ENCODE measurements at regions not wholly inside any gene's neighbourhood (a gene's known extent, or its start where the extent isn't known, plus 50 kb on each side); places are given as distances from the start of the nearest gene placed in this dataset.

GRCh38 chr3:30349507-30349906 lies 256.9 kb upstream of the TGFBR2 start:
- no peaks in the 10 kb centered on the region for H3K9me3 Mint-ChIP-seq
- peaks cover 9 to 18% (median 13%) of the 10 kb centered on the region in 3 donors for H3K27me3 Mint-ChIP-seq
- ATAC-seq (ENCODE audit: low read depth in 2 of 2) (no peak), DNase-seq (no peak)
- H3K4me1 Mint-ChIP-seq = peaks cover 11 to 19% (median 17%) of the 10 kb centered on the region in 3 donors
- H3K4me3 Mint-ChIP-seq = no peak overlapping the region
- peak overlapping the region in 2 of 6 donors; percentile 16 to 56 for H3K27ac Mint-ChIP-seq
- no peaks in the 10 kb centered on the region for H3K36me3 Mint-ChIP-seq

DNA sequence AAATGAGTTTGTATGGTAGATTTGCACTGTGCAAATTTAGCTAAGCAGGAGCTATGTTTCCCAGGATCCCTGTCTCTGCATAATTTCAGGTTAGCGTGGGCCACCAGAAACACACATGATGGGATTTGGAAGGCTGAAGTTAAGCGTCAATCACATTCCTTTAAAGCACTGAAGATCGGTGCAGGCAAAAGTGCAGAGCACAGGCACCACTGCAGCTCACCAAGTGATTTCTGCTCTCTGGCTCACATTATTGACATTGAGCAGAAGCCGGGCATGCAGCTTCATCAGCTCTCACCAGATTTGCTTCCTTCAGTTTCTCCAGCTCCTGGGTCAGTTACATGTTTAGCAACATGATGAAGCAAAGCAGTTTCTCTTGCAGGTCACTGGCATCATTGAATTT lies 256.4 kb upstream of the TGFBR2 start:
- Mint-ChIP-seq H3K4me3 (no peak overlapping the region), H3K9me3 (no peaks in the 10 kb centered on the region), H3K27ac (peak overlapping the region in 1 of 6 donors; percentile 16), H3K4me1 (peaks cover 16 to 24% (median 22%) of the 10 kb centered on the region in 3 donors), H3K27me3 (peaks cover 9 to 18% (median 13%) of the 10 kb centered on the region in 3 donors), H3K36me3 (no peaks in the 10 kb centered on the region)
- DNase-seq (no peak), ATAC-seq (ENCODE audit: low read depth in 2 of 2) (no peak)

- no peak for DNase-seq
- H3K36me3 Mint-ChIP-seq = no peaks in the 10 kb centered on the region
- H3K4me1 Mint-ChIP-seq = peaks cover 22 to 32% (median 31%) of the 10 kb centered on the region in 3 donors
- H3K4me3 Mint-ChIP-seq = no peak overlapping the region
- H3K9me3 Mint-ChIP-seq = no peaks in the 10 kb centered on the region
- H3K27ac Mint-ChIP-seq = no peak overlapping the region
- peaks cover 9 to 18% (median 13%) of the 10 kb centered on the region in 3 donors for H3K27me3 Mint-ChIP-seq
- no peak for ATAC-seq (ENCODE audit: low read depth in 2 of 2)
Observed at GRCh38 chr3:30350901-30351300, 255.5 kb upstream of the TGFBR2 start.

DNA sequence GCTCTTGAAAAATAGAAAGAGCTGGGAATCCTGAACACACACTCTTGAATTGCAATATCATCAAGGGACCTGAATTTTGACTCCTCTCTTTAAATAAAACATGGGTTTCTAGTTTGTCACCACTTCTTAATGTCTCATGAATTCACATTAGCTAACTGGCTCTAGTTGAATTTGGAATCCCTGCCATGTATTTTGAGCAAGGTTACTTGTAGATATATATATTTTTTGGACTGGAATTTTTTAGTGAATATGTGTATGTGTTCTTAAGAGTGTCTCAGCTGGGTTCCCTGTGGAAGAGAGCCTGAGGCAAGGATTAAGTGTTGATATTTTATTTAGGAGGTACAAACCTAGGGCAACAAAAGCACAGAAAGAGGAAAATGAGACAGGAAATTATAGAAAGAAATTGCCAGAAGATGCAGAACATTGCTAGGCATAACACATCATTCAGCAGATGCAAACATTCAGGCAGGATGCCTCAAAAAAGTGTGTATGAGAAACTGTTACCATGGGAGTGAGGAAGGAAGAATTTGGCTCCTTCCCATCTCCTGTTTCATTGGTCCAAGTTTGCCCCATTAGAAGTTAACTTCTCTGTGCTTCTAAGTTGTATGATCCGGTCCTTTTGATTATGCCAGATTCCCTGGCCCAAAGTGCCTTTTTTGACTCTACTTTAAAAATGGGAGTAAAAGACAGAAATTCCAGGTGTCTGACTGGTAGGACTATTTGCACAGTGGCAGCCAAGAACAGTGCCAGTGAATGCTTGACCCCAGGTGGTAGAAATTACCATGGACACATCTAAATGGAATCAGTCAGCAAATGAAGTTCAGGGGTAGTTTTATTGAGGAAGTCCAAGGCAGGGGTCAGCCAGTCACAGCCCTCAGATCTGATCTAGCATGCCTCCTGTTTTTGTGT lies 253.7 kb upstream of the TGFBR2 start:
- Mint-ChIP-seq H3K27ac (peak overlapping the region in 1 of 6 donors; percentile 75), H3K9me3 (no peaks in the 10 kb centered on the region), H3K27me3 (peaks cover 9 to 29% (median 19%) of the 10 kb centered on the region in 3 donors), H3K4me3 (no peak overlapping the region), H3K4me1 (peaks cover 22 to 42% (median 32%) of the 10 kb centered on the region in 3 donors), H3K36me3 (no peaks in the 10 kb centered on the region)
- no peak for ATAC-seq (ENCODE audit: low read depth in 2 of 2)
- DNase-seq = no peak

GRCh38 chr3:30353711-30354467 lies 252.5 kb upstream of the TGFBR2 start:
- peak overlapping the region in 6 of 8 donors; percentile 35 to 73 (median 50) for H3K4me3 Mint-ChIP-seq
- peak; percentile 46 for DNase-seq
- peak; percentile 92 for ATAC-seq (ENCODE audit: low read depth in 2 of 2)
- H3K36me3 Mint-ChIP-seq = no peaks in the 10 kb centered on the region
- H3K27ac Mint-ChIP-seq = peak overlapping the region in 1 of 6 donors; percentile 78
- peaks cover 9 to 34% (median 19%) of the 10 kb centered on the region in 3 donors for H3K27me3 Mint-ChIP-seq
- no peaks in the 10 kb centered on the region for H3K9me3 Mint-ChIP-seq
- peaks cover 22 to 42% (median 32%) of the 10 kb centered on the region in 3 donors for H3K4me1 Mint-ChIP-seq

- Mint-ChIP-seq H3K4me3 (peak overlapping the region in 6 of 8 donors; percentile 39 to 73 (median 50)), H3K36me3 (no peaks in the 10 kb centered on the region), H3K27me3 (peaks cover 3 to 30% (median 20%) of the 10 kb centered on the region in 3 donors), H3K4me1 (peaks cover 22 to 42% (median 32%) of the 10 kb centered on the region in 3 donors), H3K9me3 (no peaks in the 10 kb centered on the region), H3K27ac (peak overlapping the region in 1 of 6 donors; percentile 78)
- DNase-seq (no peak), ATAC-seq (ENCODE audit: low read depth in 2 of 2) (no peak)
Observed at GRCh38 chr3:30354513-30354912, 251.9 kb upstream of the TGFBR2 start.

GRCh38 chr3:30354972-30355371 lies 251.4 kb upstream of the TGFBR2 start:
- Mint-ChIP-seq H3K4me3 (peak overlapping the region in 6 of 8 donors; percentile 26 to 67 (median 44)), H3K27ac (peak overlapping the region in 2 of 6 donors; percentile 25 to 78)

DNA sequence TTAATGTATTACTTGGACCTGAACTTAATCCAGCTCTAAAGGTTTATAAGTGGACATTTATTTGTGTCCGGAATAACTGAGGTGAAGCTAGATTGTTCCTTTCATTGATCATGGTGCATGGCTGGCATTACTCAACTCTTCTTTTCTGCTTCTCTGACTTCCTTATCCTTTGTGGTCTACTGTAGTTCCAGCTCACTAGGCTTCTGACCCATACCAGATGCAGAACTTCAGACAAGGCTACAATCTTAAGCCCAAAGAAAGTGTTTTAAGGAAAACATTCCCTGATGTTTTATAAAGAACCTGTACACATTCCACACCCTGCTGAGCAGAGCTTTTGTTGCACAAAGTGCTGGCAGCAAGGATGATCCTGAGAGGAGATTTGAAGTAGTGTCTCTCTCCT lies 250.8 kb upstream of the TGFBR2 start:
- Mint-ChIP-seq H3K27ac (no peak overlapping the region), H3K4me1 (peaks cover 22 to 42% (median 32%) of the 10 kb centered on the region in 3 donors), H3K4me3 (peak overlapping the region in 5 of 8 donors; percentile 16 to 52 (median 33)), H3K27me3 (peaks cover 0 to 23% (median 21%) of the 10 kb centered on the region in 3 donors), H3K36me3 (no peaks in the 10 kb centered on the region), H3K9me3 (no peaks in the 10 kb centered on the region)
- DNase-seq = peak; percentile 36
- peak; percentile 80 to 83 for ATAC-seq (ENCODE audit: low read depth in 2 of 2)

More at GRCh38 chr3:30354972-30355371, 251.4 kb upstream of the TGFBR2 start:
- no peak for ATAC-seq (ENCODE audit: low read depth in 2 of 2)
- no peak for DNase-seq
- H3K4me1 Mint-ChIP-seq = peaks cover 22 to 42% (median 32%) of the 10 kb centered on the region in 3 donors
- peaks cover 0 to 27% (median 22%) of the 10 kb centered on the region in 3 donors for H3K27me3 Mint-ChIP-seq
- no peaks in the 10 kb centered on the region for H3K36me3 Mint-ChIP-seq
- no peaks in the 10 kb centered on the region for H3K9me3 Mint-ChIP-seq

DNA sequence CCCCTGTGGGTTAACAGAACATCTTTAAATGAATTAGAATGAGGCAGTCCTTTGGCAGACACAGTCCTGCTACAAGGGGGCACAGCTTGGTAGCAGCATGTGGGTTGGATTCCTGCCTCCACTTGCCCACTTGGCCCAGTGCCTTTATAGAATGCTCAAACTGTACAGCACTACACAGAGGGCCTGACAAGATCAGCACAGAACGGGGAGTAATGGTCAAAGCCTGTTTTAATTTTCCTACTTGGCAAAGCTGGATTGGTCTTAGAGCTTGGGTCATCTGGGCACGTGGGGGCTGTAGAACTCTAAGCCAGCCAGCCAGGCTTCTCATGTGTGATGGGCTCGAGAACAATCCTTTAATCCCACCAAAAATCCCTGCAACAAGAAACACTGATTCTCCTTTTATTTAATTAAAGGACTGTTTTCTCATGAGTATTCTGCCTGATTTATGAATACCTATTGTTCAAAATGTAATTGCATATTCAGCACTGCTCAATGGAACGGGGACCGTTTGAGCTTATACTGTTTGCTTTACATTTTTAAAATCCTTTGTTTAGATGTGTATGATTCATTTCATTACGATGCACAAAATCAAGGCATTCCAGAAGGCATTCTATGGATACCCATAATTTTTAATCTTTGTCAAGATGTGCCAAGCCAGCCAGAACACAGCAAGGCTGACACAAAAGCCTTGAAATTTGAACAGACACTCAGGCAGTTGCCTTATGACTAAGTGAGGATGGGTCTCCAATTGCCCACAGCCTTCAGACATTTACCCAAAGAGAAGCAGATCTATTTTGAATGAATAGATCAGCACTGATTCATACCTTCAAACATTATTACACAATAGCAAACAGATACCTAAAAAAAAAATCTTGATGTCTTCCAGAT lies 249.3 kb upstream of the TGFBR2 start:
- Mint-ChIP-seq H3K36me3 (no peaks in the 10 kb centered on the region), H3K4me1 (peaks cover 22 to 42% (median 32%) of the 10 kb centered on the region in 3 donors), H3K9me3 (no peaks in the 10 kb centered on the region), H3K4me3 (peak overlapping the region in 1 of 8 donors; percentile 47), H3K27ac (no peak overlapping the region), H3K27me3 (peaks cover 0 to 19% (median 13%) of the 10 kb centered on the region in 3 donors)
- ATAC-seq (ENCODE audit: low read depth in 2 of 2) (no peak), DNase-seq (no peak)

GRCh38 chr3:30357897-30358296 lies 248.5 kb upstream of the TGFBR2 start:
- Mint-ChIP-seq H3K27ac (no peak overlapping the region), H3K27me3 (peaks cover 0 to 16% (median 12%) of the 10 kb centered on the region in 3 donors), H3K4me3 (no peak overlapping the region), H3K36me3 (no peaks in the 10 kb centered on the region), H3K9me3 (no peaks in the 10 kb centered on the region), H3K4me1 (peaks cover 22 to 39% (median 26%) of the 10 kb centered on the region in 3 donors)
- ATAC-seq (ENCODE audit: low read depth in 2 of 2) (no peak), DNase-seq (no peak)

DNA sequence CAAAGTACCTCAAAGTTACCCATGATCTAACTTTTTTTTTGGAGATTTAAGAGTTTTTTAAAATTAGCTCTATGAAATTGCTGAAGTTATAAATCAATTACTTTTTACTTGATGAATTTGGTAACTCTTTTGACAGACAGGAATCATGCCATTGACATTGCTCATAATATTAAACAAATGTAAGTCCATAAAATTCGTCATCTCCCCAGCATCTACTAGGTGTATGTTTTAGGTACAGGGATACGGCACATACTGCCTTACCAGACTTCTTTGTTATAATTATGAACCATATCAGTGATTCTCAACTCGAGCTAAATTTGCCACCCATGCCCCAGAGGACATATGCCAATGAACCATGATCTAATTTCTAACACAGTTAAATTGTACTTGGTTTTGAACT lies 247.5 kb upstream of the TGFBR2 start:
- Mint-ChIP-seq H3K27me3 (peaks cover 0 to 16% (median 12%) of the 10 kb centered on the region in 3 donors), H3K4me3 (no peak overlapping the region), H3K36me3 (no peaks in the 10 kb centered on the region), H3K27ac (no peak overlapping the region), H3K9me3 (no peaks in the 10 kb centered on the region), H3K4me1 (peaks cover 17 to 31% (median 19%) of the 10 kb centered on the region in 3 donors)
- no peak for DNase-seq
- no peak for ATAC-seq (ENCODE audit: low read depth in 2 of 2)

GRCh38 chr3:30368978-30369377 lies 237.4 kb upstream of the TGFBR2 start:
- no peak for DNase-seq
- H3K4me1 Mint-ChIP-seq = peaks cover 0 to 4% (median 0%) of the 10 kb centered on the region in 3 donors
- H3K4me3 Mint-ChIP-seq = no peak overlapping the region
- H3K27me3 Mint-ChIP-seq = peaks cover 0 to 12% (median 0%) of the 10 kb centered on the region in 3 donors
- H3K27ac Mint-ChIP-seq = no peak overlapping the region
- H3K36me3 Mint-ChIP-seq = no peaks in the 10 kb centered on the region
- no peak for ATAC-seq (ENCODE audit: low read depth in 2 of 2)
- H3K9me3 Mint-ChIP-seq = peaks cover 0 to 4% (median 0%) of the 10 kb centered on the region in 7 donors

Data from naive B cell (primary cell).